Gastrocnemius medialis (tissue), 4 donors: ENCODE measurements at regions not wholly inside any gene's neighbourhood (a gene's known extent, or its start where the extent isn't known, plus 50 kb on each side); places are given as distances from the start of the nearest gene placed in this dataset.

Experiments
- ATAC-seq, 2 donors: fragments of 150-250 bp; one replicate each; pipeline ENCODE4 v1.9.1; 2016
- DNase-seq, 2 donors: peaks; one replicate each; pipeline ENCODE4 v3.0.0-alpha.2; 2019
- H3K27ac ChIP-seq, 4 donors: fragments of 200-600 bp; sonication (generic); 1 replicate in 1 of 4; 2 replicates in 3 of 4; pipeline ENCODE4 v1.5.1; 2016 to 2018; ENCODE audit warnings: mild to moderate bottlenecking in 2 of 4, moderate library complexity in 1 of 4
- H3K27me3 ChIP-seq, 3 donors: fragments of 200-600 bp; sonication (generic) in 2 of 3; 1 replicate in 1 of 3; 2 replicates in 2 of 3; pipeline versions ENCODE4 v1.5.1 to v1.6.0; 2016 to 2019; ENCODE audit warnings: mild to moderate bottlenecking in 1 of 3, moderate library complexity in 1 of 3
- H3K36me3 ChIP-seq, 2 donors: fragments of 200-600 bp; sonication (generic) in 1 of 2; one replicate each; pipeline ENCODE4 v1.5.1; 2017 to 2018
- H3K4me1 ChIP-seq, 2 donors: fragments of 200-600 bp; sonication (generic) in 1 of 2; one replicate each; pipeline ENCODE4 v1.5.1; 2016 to 2017; ENCODE audit warnings: mild to moderate bottlenecking in 2 of 2
- H3K4me3 ChIP-seq, 4 donors: fragments of 200-600 bp; sonication (generic) in 3 of 4; 1 replicate in 1 of 4; 2 replicates in 3 of 4; pipeline ENCODE4 v1.5.1; 2016 to 2019; ENCODE audit warnings: mild to moderate bottlenecking in 2 of 4
- H3K9me3 ChIP-seq, 3 donors: fragments of 200-600 bp; sonication (generic) in 2 of 3; 1 replicate in 1 of 3; 2 replicates in 2 of 3; pipeline ENCODE4 v1.5.1; 2016 to 2019
- POLR2A ChIP-seq, 2 donors: fragments of 450-650 bp; IDR thresholded peaks; one replicate each; pipeline ENCODE4 v1.6.1; 2017; ENCODE audit warnings: antibody characterized with exemption in 2 of 2, mild to moderate bottlenecking in 2 of 2, moderate library complexity in 2 of 2
- in situ Hi-C, 4 donors: fragments of 200-750 bp; cut with MboI; loops; one replicate each; pipeline versions ENCODE4 v1.15.0 to v1.8.0; 2017; ENCODE audit warnings: low sequenced_read_pairs in 4 of 4
- intact Hi-C: fragments of 100-400 bp; cut with DNase I; formaldehyde crosslinking; loops from one replicate; pipeline ENCODE4 v1.15.1; 2023; ENCODE audit warnings: low total_unique reads
- TF ChIP-seq, protein P1 (sequence below), 5 experiments: fragments of 450-650 bp in 3 of 5; fragments of 200-600 bp in 2 of 5; sonication (generic) in 2 of 5; IDR thresholded peaks in 4 of 5; conservative IDR thresholded peaks in 1 of 5; 1 replicate in 4 of 5; 2 replicates in 1 of 5; pipeline ENCODE4 v1.5.1; 2016 to 2019; ENCODE audit warnings: antibody characterized with exemption in 5 of 5, mild to moderate bottlenecking in 3 of 5, moderate library complexity in 3 of 5

DNA sequence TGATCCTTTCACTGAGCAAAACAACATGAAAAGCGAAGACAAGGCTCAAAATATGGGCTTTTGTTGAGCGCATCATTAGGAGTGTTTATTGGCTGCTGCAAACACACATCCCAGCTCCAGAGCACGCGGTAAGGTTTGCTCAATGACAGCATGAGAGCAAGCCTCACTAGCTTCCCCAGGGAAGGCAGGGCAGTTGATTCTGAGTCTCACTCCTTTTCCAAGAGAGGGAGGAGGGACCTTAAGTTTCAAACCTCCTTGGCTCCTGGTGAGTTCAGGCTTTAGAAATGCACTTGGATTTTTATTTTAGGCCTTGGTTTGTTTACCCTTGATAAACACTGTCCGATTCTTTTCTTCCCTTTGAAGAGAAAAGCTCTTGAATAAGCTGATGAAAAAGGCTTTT, 69.1 kb upstream of the CACNA2D3 start:
- H3K36me3 ChIP-seq = no peaks in the 10 kb centered on the region
- DNase-seq = no peak

DNA sequence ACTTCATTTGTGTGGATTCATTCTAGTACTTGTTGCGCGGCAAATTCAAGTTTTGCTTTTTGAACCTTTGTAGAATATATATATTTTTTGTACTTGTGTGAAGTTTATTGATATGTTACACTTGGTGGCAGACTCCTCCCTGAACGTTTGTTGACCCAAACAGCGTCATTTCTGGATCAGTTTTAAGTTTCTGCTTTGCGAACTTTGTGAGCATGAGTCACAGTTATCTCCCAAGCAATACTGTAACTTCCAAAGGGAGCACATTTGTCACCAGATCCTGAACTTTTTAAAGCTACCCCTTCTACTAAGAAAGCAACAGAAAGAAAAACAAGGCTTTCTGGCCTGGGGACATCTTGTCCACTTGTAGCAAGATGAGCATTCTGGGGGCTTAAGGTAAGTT, 74.8 kb upstream of the CACNA2D3 start:
- H3K36me3 ChIP-seq = no peaks in the 10 kb centered on the region
- no peak overlapping the region for H3K27ac ChIP-seq
- H3K27me3 ChIP-seq = no peaks in the 10 kb centered on the region
- no peaks in the 10 kb centered on the region for H3K4me1 ChIP-seq
- intact Hi-C loops = no loop called here
- TF ChIP-seq POLR2A (IDR thresholded peaks at IDR 0.05) = no peak
- TF ChIP-seq, protein P1, sequence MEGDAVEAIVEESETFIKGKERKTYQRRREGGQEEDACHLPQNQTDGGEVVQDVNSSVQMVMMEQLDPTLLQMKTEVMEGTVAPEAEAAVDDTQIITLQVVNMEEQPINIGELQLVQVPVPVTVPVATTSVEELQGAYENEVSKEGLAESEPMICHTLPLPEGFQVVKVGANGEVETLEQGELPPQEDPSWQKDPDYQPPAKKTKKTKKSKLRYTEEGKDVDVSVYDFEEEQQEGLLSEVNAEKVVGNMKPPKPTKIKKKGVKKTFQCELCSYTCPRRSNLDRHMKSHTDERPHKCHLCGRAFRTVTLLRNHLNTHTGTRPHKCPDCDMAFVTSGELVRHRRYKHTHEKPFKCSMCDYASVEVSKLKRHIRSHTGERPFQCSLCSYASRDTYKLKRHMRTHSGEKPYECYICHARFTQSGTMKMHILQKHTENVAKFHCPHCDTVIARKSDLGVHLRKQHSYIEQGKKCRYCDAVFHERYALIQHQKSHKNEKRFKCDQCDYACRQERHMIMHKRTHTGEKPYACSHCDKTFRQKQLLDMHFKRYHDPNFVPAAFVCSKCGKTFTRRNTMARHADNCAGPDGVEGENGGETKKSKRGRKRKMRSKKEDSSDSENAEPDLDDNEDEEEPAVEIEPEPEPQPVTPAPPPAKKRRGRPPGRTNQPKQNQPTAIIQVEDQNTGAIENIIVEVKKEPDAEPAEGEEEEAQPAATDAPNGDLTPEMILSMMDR (IDR thresholded peaks at IDR 0.05 in 4 of 5, conservative IDR thresholded peaks at IDR 0.05 in 1 of 5) = no peak
- H3K9me3 ChIP-seq = no peaks in the 10 kb centered on the region
- in situ Hi-C loops = no loop called here
- no peak overlapping the region for H3K4me3 ChIP-seq
- DNase-seq (no peak), ATAC-seq (no peak)

More for the DNA sequence above, 69.1 kb upstream of the CACNA2D3 start:
- TF ChIP-seq POLR2A (IDR thresholded peaks at IDR 0.05) = no peak
- TF ChIP-seq, protein P1 (IDR thresholded peaks at IDR 0.05 in 4 of 5, conservative IDR thresholded peaks at IDR 0.05 in 1 of 5) = no peak
- H3K4me3 ChIP-seq = no peak overlapping the region
- no peak for ATAC-seq
- intact Hi-C loops = no loop called here
- H3K9me3 ChIP-seq = no peaks in the 10 kb centered on the region
- H3K27ac ChIP-seq = no peak overlapping the region
- no peaks in the 10 kb centered on the region for H3K4me1 ChIP-seq
- in situ Hi-C loops = no loop called here
- no peaks in the 10 kb centered on the region for H3K27me3 ChIP-seq

DNA sequence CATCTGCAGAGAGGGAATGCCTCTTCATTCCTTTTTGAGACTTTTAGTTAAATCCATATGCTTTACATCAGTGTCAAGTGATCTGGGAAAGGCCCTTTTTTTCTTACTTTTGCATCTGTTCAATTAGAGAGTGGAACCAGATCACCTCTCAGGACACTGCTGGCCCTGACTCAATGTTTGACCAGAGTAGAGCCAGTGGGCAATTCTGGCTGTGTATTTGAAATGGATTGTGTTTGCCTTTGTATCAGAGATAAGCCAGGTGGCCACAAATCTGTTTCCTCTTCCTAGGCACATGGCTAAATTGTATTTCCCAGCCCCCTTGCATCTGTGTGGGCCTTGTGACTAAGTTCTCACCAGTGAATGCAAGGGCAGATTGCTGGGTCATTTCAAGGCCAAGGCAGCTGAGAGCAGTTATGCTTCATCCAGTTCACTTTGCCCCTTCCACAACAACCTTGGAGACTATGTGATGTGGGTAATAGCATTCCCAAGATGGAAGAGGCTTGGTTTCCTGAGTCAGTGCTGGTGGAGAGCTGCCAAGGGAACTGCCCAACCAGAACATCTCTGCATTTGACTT, 75.6 kb upstream of the CACNA2D3 start:
- no peaks in the 10 kb centered on the region for H3K36me3 ChIP-seq
- no peaks in the 10 kb centered on the region for H3K9me3 ChIP-seq
- in situ Hi-C loops (no loop called here), intact Hi-C loops (no loop called here)
- no peaks in the 10 kb centered on the region for H3K27me3 ChIP-seq
- H3K4me3 ChIP-seq = no peak overlapping the region
- DNase-seq = no peak
- no peak for ATAC-seq
- H3K27ac ChIP-seq = no peak overlapping the region
- H3K4me1 ChIP-seq = no peaks in the 10 kb centered on the region
- TF ChIP-seq POLR2A (IDR thresholded peaks at IDR 0.05) = no peak
- TF ChIP-seq, protein P1 (IDR thresholded peaks at IDR 0.05 in 4 of 5, conservative IDR thresholded peaks at IDR 0.05 in 1 of 5) = no peak

DNA sequence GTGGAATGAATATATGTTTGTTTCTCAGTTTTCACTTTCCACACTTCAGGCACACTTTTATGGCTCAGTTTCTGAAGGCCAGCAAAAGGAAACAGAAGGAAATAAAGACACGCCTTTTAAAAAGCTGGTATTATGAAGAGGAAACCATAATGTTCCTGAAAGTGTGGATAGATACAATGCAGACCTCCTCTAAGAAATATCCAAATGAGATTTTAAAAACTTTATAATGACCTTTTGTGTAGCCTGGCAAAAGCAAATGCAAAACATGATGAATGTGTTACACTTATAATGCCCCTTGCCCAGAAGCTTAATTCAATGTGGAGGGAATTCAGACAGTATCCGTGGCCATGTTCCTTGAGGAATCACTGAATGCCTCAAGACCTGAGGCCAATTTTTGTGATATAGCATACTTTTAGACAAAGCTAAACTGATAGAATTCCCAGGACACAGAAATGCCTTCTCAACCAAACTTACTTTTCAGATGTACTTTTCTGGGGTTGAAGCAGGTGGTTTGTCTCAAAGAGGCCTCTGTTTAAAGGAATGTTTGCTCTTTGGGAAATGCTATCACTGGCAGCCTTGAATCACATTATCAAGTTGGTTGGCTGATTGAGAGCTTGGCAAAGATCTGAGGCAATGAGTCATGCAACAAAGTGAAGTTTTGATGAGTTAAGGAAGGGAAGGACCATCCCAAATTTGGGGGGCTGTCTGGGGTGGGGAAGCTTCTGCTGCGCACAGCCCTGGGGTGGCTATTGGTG, 77.1 kb upstream of the CACNA2D3 start:
- Histone ChIP-seq H3K4me3 (no peak overlapping the region), H3K36me3 (no peaks in the 10 kb centered on the region), H3K27ac (no peak overlapping the region), H3K27me3 (no peaks in the 10 kb centered on the region), H3K4me1 (no peaks in the 10 kb centered on the region), H3K9me3 (no peaks in the 10 kb centered on the region)
- TF ChIP-seq, protein P1 (IDR thresholded peaks at IDR 0.05 in 4 of 5, conservative IDR thresholded peaks at IDR 0.05 in 1 of 5) = no peak
- no peak for TF ChIP-seq POLR2A (IDR thresholded peaks at IDR 0.05)
- in situ Hi-C loops (no loop called here), intact Hi-C loops (no loop called here)
- ATAC-seq = no peak
- no peak for DNase-seq
